ENCODE measurements at regions not wholly inside any gene's neighbourhood (a gene's known extent, or its start where the extent isn't known, plus 50 kb on each side); places are given as distances from the start of the nearest gene placed in this dataset.

DNA sequence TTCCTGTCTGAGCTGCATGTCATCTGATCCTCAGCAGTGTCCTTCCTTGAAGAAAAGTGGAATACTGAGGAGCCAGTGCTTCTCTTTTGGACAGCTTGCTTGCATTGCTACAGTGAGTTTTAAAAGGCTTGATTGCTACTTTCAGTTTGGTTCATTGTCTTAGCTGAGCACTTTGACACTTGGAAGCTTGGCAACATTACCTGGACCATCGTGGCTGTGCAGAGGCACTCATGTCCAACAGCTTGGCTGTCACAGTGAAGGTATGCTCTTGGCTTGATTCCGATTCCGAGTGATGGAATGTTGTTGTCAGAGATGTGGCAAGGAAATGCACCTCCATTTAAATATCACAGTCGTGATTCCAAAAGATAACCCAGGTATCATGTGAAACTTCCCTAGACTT lies 102.4 kb downstream of the FAS start:
- WGBS (ENCODE audit: low lambda C conversion rate), result 73% methylated on average over 4 of the region's 4 CpGs
- no peaks in the 10 kb centered on the region for H3K36me3 ChIP-seq (replicated peaks in 1 of 2; ENCODE audit: control insufficient read depth in 1 of 2, insufficient read depth in 2 of 2, low read length in 1 of 2)

DNA sequence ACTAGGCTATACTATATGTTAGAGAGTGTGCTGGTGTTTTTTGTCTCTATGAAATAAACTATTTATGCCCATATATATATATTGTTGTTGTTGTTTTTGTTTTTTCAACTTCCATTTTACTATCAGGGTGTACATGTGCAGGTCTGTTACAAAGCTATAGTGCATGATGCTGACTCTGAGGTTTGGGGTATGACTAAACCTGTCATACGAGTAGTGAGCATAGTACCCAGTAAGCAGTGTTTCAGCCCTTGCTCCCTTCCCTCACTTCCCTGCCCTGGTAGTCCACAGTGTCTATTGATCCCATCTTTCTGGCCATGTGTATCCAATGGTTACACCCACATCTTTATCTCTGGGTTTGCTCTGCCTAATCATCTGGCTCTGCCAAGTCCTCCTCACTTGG lies 101.8 kb downstream of the FAS start:
- no peak overlapping the region for H3K4me2 ChIP-seq
- no peak overlapping the region for H2AFZ ChIP-seq (ENCODE audit: low read depth)
- DNase-seq, result no peak
- no peak overlapping the region for H3K4me3 ChIP-seq (ENCODE audit: low read depth in 2 of 2, low read length in 1 of 2)
- no peaks in the 10 kb centered on the region for H3F3A ChIP-seq (replicated peaks; ENCODE audit: insufficient read depth)
- no peaks in the 10 kb centered on the region for H3K4me1 ChIP-seq (ENCODE audit: control insufficient read depth in 1 of 2, insufficient read depth in 2 of 2, low read depth in 1 of 2, low read length in 1 of 2)
- no peak for TF ChIP-seq EZH2phosphoT487 (IDR thresholded peaks at IDR 0.05; ENCODE audit: borderline replicate concordance, low read depth)
- TF ChIP-seq TEAD4 (IDR thresholded peaks at IDR 0.05; ENCODE audit: borderline replicate concordance, insufficient read depth), result no peak
- TF ChIP-seq MXI1 (IDR thresholded peaks at IDR 0.05; ENCODE audit: low read depth, low read length), result no peak
- no peak for TF ChIP-seq RFX5 (IDR thresholded peaks at IDR 0.05; ENCODE audit: low read length)
- TF ChIP-seq YY1 (IDR thresholded peaks at IDR 0.05; ENCODE audit: low read depth), result no peak
- no peak for TF ChIP-seq RCOR1 (IDR thresholded peaks at IDR 0.05; ENCODE audit: low read length)
- TF ChIP-seq GATA2 (CRISPR knock-in tag; IDR thresholded peaks at IDR 0.05), result no peak
- TF ChIP-seq JUND (IDR thresholded peaks at IDR 0.05), result no peak
- no peak for TF ChIP-seq ZBTB33 (IDR thresholded peaks at IDR 0.05; ENCODE audit: borderline replicate concordance, low read depth)
- TF ChIP-seq, protein P1, sequence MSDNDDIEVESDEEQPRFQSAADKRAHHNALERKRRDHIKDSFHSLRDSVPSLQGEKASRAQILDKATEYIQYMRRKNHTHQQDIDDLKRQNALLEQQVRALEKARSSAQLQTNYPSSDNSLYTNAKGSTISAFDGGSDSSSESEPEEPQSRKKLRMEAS (IDR thresholded peaks at IDR 0.05; ENCODE audit: low read depth), result no peak
- TF ChIP-seq FOSL2 (IDR thresholded peaks at IDR 0.05; ENCODE audit: borderline replicate concordance, low read depth), result no peak
- TF ChIP-seq TCF12 (IDR thresholded peaks at IDR 0.05), result no peak
- TF ChIP-seq, protein P2, sequence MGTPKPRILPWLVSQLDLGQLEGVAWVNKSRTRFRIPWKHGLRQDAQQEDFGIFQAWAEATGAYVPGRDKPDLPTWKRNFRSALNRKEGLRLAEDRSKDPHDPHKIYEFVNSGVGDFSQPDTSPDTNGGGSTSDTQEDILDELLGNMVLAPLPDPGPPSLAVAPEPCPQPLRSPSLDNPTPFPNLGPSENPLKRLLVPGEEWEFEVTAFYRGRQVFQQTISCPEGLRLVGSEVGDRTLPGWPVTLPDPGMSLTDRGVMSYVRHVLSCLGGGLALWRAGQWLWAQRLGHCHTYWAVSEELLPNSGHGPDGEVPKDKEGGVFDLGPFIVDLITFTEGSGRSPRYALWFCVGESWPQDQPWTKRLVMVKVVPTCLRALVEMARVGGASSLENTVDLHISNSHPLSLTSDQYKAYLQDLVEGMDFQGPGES (IDR thresholded peaks at IDR 0.05; ENCODE audit: low read depth, low read length), result no peak
- no peak for TF ChIP-seq POLR2AphosphoS5 (IDR thresholded peaks at IDR 0.05; ENCODE audit: low read depth, low read length)
- TF ChIP-seq RAD21 (IDR thresholded peaks at IDR 0.05; ENCODE audit: low read length), result no peak
- no peak for TF ChIP-seq CHD2 (IDR thresholded peaks at IDR 0.05; ENCODE audit: low read length, partially characterized antibody)
- no peak for TF ChIP-seq TAF1 (IDR thresholded peaks at IDR 0.05; ENCODE audit: borderline replicate concordance, low read depth, low read length)
- no peak for TF ChIP-seq RXRA (IDR thresholded peaks at IDR 0.05; ENCODE audit: borderline replicate concordance, low read depth)
- H3K79me2 ChIP-seq (ENCODE audit: insufficient read depth), result no peaks in the 10 kb centered on the region
- no peak overlapping the region for H3K27ac ChIP-seq (ENCODE audit: low read depth in 2 of 2, low read length in 1 of 2)
- H3K36me3 ChIP-seq (replicated peaks in 1 of 2; ENCODE audit: control insufficient read depth in 1 of 2, insufficient read depth in 2 of 2, low read length in 1 of 2), result no peaks in the 10 kb centered on the region
- H3K9ac ChIP-seq, result no peak overlapping the region
- H3K27me3 ChIP-seq (ENCODE audit: insufficient read depth), result no peaks in the 10 kb centered on the region
- ChIA-PET CTCF (no interaction called here), POLR2A (no interaction called here)
- no peaks in the 10 kb centered on the region for H4K20me1 ChIP-seq (ENCODE audit: insufficient read depth)
- WGBS (ENCODE audit: low lambda C conversion rate), result 94% methylated on average over 1 of the region's 1 CpG
- no peaks in the 10 kb centered on the region for H3K9me2 ChIP-seq
- H3K9me3 ChIP-seq, result no peaks in the 10 kb centered on the region

More for the DNA sequence above, 102.4 kb downstream of the FAS start:
- no peaks in the 10 kb centered on the region for H3F3A ChIP-seq (replicated peaks; ENCODE audit: insufficient read depth)
- H3K4me3 ChIP-seq (ENCODE audit: low read depth in 2 of 2, low read length in 1 of 2), result no peak overlapping the region
- no peaks in the 10 kb centered on the region for H4K20me1 ChIP-seq (ENCODE audit: insufficient read depth)
- no peaks in the 10 kb centered on the region for H3K4me1 ChIP-seq (ENCODE audit: control insufficient read depth in 1 of 2, insufficient read depth in 2 of 2, low read depth in 1 of 2, low read length in 1 of 2)
- no peak for TF ChIP-seq EZH2phosphoT487 (IDR thresholded peaks at IDR 0.05; ENCODE audit: borderline replicate concordance, low read depth)
- TF ChIP-seq FOSL2 (IDR thresholded peaks at IDR 0.05; ENCODE audit: borderline replicate concordance, low read depth), result no peak
- TF ChIP-seq GATA2 (CRISPR knock-in tag; IDR thresholded peaks at IDR 0.05), result no peak
- no peak for TF ChIP-seq RXRA (IDR thresholded peaks at IDR 0.05; ENCODE audit: borderline replicate concordance, low read depth)
- TF ChIP-seq GABPA (IDR thresholded peaks at IDR 0.05; ENCODE audit: low read depth), result no peak
- TF ChIP-seq FOXJ3 (CRISPR knock-in tag; IDR thresholded peaks at IDR 0.05), result no peak
- no peak overlapping the region for H3K9ac ChIP-seq
- ChIA-PET CTCF (no interaction called here), POLR2A (no interaction called here)
- H3K9me2 ChIP-seq, result no peaks in the 10 kb centered on the region
- H3K9me3 ChIP-seq, result no peaks in the 10 kb centered on the region
- no peak for DNase-seq
- H3K27me3 ChIP-seq (ENCODE audit: insufficient read depth), result no peaks in the 10 kb centered on the region
- no peak overlapping the region for H3K4me2 ChIP-seq
- H2AFZ ChIP-seq (ENCODE audit: low read depth), result no peak overlapping the region
- no peak overlapping the region for H3K27ac ChIP-seq (ENCODE audit: low read depth in 2 of 2, low read length in 1 of 2)
- H3K79me2 ChIP-seq (ENCODE audit: insufficient read depth), result no peaks in the 10 kb centered on the region

Measured in SK-N-SH (cell line).